ENCODE measurements at regions not wholly inside any gene's neighbourhood (a gene's known extent, or its start where the extent isn't known, plus 50 kb on each side); places are given as distances from the start of the nearest gene placed in this dataset.
"Not testable (repeated sequence)": the region's sequence is repeated elsewhere in the genome, so short reads cannot be mapped to it uniquely, and the experiment has no call there.

DNA sequence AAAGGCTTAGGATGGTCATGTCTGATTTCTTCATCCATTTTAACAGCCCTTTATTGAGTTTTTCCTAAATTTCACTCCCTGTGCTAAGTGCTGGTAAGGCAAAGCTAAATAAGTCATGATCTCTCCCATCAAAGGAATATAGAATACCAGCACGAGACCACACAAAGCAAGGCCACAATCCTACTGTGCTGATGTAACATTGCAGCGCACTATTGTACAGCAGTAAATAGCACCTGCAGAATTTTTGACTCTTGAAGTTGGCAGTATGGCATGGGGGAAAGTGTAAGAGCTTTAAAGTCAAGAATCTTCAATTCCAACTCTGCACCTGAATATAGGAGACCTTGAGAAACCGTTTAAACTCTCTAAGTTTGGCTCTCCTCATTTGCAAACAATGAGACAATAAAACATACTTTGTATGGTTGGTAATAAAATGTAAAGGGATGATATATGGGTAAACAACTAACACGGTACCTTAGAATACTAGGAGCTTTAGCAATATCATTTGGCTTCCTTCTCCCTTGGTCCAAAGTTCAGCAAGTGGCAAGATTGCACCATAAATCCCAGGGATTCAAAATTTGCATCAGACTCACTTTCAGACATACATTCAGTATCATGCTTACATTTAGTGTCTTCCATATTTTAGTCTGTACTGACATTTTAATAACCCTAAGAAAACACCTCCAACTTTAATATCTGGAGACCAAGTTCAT is 132.9 kb upstream of the PRDX6 start:
- H3K4me3 ChIP-seq (ENCODE audit: low read depth, low read length) = no peak overlapping the region
- TF ChIP-seq, protein P1, sequence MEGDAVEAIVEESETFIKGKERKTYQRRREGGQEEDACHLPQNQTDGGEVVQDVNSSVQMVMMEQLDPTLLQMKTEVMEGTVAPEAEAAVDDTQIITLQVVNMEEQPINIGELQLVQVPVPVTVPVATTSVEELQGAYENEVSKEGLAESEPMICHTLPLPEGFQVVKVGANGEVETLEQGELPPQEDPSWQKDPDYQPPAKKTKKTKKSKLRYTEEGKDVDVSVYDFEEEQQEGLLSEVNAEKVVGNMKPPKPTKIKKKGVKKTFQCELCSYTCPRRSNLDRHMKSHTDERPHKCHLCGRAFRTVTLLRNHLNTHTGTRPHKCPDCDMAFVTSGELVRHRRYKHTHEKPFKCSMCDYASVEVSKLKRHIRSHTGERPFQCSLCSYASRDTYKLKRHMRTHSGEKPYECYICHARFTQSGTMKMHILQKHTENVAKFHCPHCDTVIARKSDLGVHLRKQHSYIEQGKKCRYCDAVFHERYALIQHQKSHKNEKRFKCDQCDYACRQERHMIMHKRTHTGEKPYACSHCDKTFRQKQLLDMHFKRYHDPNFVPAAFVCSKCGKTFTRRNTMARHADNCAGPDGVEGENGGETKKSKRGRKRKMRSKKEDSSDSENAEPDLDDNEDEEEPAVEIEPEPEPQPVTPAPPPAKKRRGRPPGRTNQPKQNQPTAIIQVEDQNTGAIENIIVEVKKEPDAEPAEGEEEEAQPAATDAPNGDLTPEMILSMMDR (IDR thresholded peaks at IDR 0.05; ENCODE audit: insufficient read depth, low read length, poor library complexity, severe bottlenecking) = no peak

DNA sequence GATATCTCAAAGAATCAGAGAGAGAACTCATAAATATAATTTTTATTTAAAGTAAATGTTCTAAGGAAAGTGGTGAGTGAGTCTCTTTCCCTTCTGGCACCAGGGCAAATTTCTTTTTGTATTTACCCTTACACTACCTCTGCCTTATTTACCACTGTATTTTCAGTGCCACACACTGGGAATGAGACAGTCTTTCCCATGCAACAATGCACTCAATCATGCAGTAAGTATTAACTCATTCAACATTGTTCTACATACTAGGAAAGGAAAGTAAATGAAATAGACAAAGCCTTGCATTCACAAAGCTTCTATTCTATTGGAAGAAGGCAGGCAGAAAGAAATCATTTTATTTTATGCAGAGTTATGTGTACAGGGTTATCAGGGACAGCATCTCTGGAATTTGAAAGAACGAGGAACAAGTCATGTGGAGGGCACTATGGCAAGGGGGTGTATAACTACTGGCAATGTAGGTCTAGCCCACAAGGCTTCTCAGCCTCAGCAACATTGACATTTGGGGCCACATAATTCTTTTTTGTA is 129.8 kb upstream of the PRDX6 start:
- Histone ChIP-seq H3K36me3 (ENCODE audit: control insufficient read depth, insufficient read depth, low read length) (no peaks in the 10 kb centered on the region), H3K4me3 (ENCODE audit: low read depth, low read length) (no peak overlapping the region), H3K27me3 (ENCODE audit: control insufficient read depth, insufficient read depth, low read length) (no peaks in the 10 kb centered on the region)
- DNase-seq (ENCODE audit: low read depth) = no peak
- TF ChIP-seq, protein P1 (IDR thresholded peaks at IDR 0.05; ENCODE audit: insufficient read depth, low read length, poor library complexity, severe bottlenecking) = no peak

More for the DNA sequence above, 132.9 kb upstream of the PRDX6 start:
- Histone ChIP-seq H3K36me3 (ENCODE audit: control insufficient read depth, insufficient read depth, low read length) (no peaks in the 10 kb centered on the region), H3K27me3 (ENCODE audit: control insufficient read depth, insufficient read depth, low read length) (no peaks in the 10 kb centered on the region)
- no peak for DNase-seq (ENCODE audit: low read depth)

DNA sequence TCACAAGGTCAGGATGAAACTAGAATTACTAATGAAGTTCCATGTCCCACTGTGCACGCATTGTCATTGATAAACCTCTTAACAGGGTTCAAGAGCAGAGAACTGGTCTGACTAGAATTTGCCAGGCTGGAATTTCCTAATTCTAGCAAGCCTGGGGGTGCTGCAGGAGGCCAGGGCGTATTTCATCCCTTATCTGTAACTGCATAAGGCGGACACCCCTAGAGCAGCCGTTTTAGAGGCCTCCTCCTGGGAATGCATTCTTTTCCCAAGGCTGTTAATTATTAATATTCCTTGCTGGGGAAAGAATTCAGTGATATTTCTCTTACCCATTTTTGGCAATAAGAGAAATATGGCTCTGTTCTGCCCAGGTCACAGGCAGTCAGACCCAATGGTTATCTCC is 124.5 kb upstream of the PRDX6 start:
- not testable (repeated sequence) for DNase-seq (ENCODE audit: low read depth); H3K36me3 ChIP-seq (ENCODE audit: control insufficient read depth, insufficient read depth, low read length); H3K27me3 ChIP-seq (ENCODE audit: control insufficient read depth, insufficient read depth, low read length); H3K4me3 ChIP-seq (ENCODE audit: low read depth, low read length)

DNA sequence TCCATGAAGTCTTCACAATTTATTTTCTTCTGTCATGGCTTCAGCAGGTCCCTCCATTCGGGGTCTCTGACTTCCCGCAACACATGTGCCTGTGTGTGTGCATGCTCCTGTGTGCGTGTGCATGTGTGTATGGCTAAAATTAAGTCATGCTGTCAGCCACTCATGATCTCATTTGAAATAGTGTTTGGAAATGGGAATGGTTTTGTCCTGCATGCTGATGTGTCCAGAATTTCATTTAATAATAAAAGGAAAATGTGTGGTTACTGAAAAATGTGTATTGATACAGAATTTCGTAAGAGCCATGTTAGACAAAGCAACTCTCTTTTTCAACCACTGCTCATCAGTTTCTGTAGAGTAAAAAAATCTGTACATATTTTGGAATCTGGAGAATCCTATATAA is 123.8 kb upstream of the PRDX6 start:
- DNase-seq (ENCODE audit: low read depth) = no peak
- Histone ChIP-seq H3K4me3 (ENCODE audit: low read depth, low read length) (no peak overlapping the region), H3K27me3 (ENCODE audit: control insufficient read depth, insufficient read depth, low read length) (no peaks in the 10 kb centered on the region), H3K36me3 (ENCODE audit: control insufficient read depth, insufficient read depth, low read length) (no peaks in the 10 kb centered on the region)
- TF ChIP-seq, protein P1 (IDR thresholded peaks at IDR 0.05; ENCODE audit: insufficient read depth, low read length, poor library complexity, severe bottlenecking) = no peak

DNA sequence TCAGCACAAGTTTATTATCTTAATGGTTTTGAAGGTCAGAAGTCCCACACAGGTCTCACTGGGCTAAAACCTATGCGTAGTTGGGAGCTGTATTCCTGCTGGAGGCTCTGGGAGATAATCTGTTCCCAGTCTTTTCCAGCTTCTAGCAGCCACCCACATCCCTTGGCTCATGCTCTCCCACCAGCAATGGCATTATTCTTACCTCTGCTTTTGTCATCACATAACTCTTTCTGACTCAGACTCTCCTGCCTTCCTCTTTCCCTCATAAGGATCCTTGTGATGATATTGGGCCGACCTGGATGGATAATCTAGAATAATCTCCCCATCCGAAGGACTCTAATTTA is 122.2 kb upstream of the PRDX6 start:
- TF ChIP-seq, protein P1 (IDR thresholded peaks at IDR 0.05; ENCODE audit: insufficient read depth, low read length, poor library complexity, severe bottlenecking) = no peak
- H3K36me3 ChIP-seq (ENCODE audit: control insufficient read depth, insufficient read depth, low read length) = no peaks in the 10 kb centered on the region
- DNase-seq (ENCODE audit: low read depth) = no peak
- H3K4me3 ChIP-seq (ENCODE audit: low read depth, low read length) = no peak overlapping the region
- H3K27me3 ChIP-seq (ENCODE audit: control insufficient read depth, insufficient read depth, low read length) = no peaks in the 10 kb centered on the region

DNA sequence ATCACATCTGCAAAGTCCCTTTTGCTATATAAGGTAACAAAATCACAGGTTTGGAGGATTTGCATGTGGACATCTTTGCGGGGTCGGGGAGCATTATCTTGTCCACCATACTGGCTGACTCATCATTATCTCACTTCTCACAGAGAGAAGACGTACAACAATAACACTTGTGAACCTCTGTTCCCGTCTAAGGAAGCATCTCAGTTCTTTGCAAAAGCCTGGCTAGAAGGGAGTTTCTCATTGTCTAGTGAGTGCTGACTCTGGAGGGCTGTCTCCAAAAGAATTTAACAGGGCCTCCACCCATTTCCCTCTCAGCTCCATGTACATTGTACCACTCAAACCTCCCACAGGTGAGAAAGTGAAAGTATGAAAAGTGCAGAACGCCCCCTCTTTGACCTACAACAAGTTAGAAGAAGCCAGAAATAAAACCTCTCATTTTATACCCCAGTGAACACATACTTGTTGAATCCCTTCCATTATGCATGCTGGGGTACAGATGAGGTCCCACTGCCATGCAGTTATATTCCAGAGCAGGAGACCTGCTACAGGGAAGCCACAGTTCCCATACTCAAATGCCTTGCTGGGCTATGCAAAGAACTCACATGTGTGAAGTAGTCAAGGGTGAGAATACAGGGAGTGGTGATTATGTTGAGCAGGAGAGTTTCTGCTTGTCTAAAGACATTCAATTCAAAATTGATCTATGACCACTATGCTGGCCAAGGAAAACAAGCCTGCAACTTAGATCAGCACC is 121.7 kb upstream of the PRDX6 start:
- TF ChIP-seq, protein P1 (IDR thresholded peaks at IDR 0.05; ENCODE audit: insufficient read depth, low read length, poor library complexity, severe bottlenecking) = no peak
- no peaks in the 10 kb centered on the region for H3K27me3 ChIP-seq (ENCODE audit: control insufficient read depth, insufficient read depth, low read length)
- no peak overlapping the region for H3K4me3 ChIP-seq (ENCODE audit: low read depth, low read length)
- no peak for DNase-seq (ENCODE audit: low read depth)
- H3K36me3 ChIP-seq (ENCODE audit: control insufficient read depth, insufficient read depth, low read length) = no peaks in the 10 kb centered on the region

Measured in kidney epithelial cell (primary cell).